GM12873 (cell line): ENCODE measurements at regions not wholly inside any gene's neighbourhood (a gene's known extent, or its start where the extent isn't known, plus 50 kb on each side); places are given as distances from the start of the nearest gene placed in this dataset.

Experiments used
- CTCF ChIP-seq: IDR thresholded peaks from 2 replicates; pipeline ENCODE4 v1.5.1; 2012; ENCODE audit warnings: low read depth, mild to moderate bottlenecking, moderate library complexity, low read length, control low read depth; ENCODE audit not compliant: insufficient read depth; ENCODE audit errors: missing control alignments

- TF ChIP-seq CTCF, result peak; percentile 45
Measured at GRCh38 chr11:103671143-103671651, 365.2 kb upstream of the DDI1 start.

- no peak for TF ChIP-seq CTCF
Measured at GRCh38 chr11:103673773-103674172, 362.7 kb upstream of the DDI1 start.

GRCh38 chr11:103676413-103676812 is 360.0 kb upstream of the DDI1 start:
- no peak for TF ChIP-seq CTCF

- TF ChIP-seq CTCF, result no peak
Measured at GRCh38 chr11:103680826-103681225, 355.6 kb upstream of the DDI1 start.

- TF ChIP-seq CTCF, result no peak
Measured at GRCh38 chr11:103681855-103682254, 354.6 kb upstream of the DDI1 start.

GRCh38 chr11:103682318-103683184 is 353.9 kb upstream of the DDI1 start:
- peak; percentile 86 for TF ChIP-seq CTCF

GRCh38 chr11:103683576-103683975 is 352.9 kb upstream of the DDI1 start:
- no peak for TF ChIP-seq CTCF
